ENCODE measurements at regions not wholly inside any gene's neighbourhood (a gene's known extent, or its start where the extent isn't known, plus 50 kb on each side); places are given as distances from the start of the nearest gene placed in this dataset.

DNA sequence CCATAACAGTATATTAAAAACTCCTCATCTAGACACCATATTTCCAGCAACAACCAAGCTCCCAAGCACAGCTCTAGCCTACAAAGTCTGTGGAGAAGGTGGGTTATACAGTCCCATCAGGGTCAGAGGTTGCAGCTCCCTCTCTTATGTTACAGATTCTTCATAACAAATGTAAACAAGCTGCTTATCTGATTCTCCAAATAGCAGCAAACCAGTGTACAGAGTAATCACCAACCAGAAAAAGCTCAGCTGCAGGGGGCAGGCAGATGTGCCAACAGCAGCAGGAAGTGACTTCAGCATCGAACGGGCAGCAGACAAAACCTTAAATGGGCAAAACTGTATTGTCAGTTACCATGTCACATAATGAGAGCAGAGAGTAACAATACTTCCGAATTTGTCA, 52.9 kb upstream of the NABP1 start:
- TF ChIP-seq POLR2A (IDR thresholded peaks at IDR 0.05) (no peak), POLR2AphosphoS5 (IDR thresholded peaks at IDR 0.05) (no peak)
- TF ChIP-seq, protein P1, sequence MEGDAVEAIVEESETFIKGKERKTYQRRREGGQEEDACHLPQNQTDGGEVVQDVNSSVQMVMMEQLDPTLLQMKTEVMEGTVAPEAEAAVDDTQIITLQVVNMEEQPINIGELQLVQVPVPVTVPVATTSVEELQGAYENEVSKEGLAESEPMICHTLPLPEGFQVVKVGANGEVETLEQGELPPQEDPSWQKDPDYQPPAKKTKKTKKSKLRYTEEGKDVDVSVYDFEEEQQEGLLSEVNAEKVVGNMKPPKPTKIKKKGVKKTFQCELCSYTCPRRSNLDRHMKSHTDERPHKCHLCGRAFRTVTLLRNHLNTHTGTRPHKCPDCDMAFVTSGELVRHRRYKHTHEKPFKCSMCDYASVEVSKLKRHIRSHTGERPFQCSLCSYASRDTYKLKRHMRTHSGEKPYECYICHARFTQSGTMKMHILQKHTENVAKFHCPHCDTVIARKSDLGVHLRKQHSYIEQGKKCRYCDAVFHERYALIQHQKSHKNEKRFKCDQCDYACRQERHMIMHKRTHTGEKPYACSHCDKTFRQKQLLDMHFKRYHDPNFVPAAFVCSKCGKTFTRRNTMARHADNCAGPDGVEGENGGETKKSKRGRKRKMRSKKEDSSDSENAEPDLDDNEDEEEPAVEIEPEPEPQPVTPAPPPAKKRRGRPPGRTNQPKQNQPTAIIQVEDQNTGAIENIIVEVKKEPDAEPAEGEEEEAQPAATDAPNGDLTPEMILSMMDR (IDR thresholded peaks at IDR 0.05): no peak
